ENCODE measurements at regions not wholly inside any gene's neighbourhood (a gene's known extent, or its start where the extent isn't known, plus 50 kb on each side); places are given as distances from the start of the nearest gene placed in this dataset.

DNA sequence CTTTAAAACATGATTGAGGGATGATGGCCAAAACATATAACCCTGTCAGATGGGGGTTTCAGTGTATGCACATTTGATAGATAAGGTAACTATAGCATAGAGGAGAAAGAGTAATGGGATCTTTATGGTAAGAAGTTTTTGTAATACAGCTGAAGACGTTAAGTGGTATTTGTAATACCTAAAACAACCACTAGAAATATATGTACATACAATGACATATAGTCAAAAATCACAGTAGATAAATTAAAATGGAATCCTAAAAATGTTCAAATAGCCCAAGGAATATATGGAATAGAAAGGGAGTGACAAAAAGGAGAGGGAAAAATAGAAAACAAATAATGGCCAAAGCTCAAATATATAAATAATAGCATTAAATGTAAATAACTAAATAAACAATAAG is 371.3 kb upstream of the FSTL5 start:
- Histone ChIP-seq H3K4me3 (no peak overlapping the region), H3K36me3 (no peaks in the 10 kb centered on the region), H3K27ac (no peak overlapping the region), H3K9me3 (no peaks in the 10 kb centered on the region), H3K4me1 (no peaks in the 10 kb centered on the region), H3K27me3 (no peaks in the 10 kb centered on the region)
- no peak for DNase-seq
- intact Hi-C loops (cut with DNase I): no loop called here
- TF ChIP-seq, protein P1, sequence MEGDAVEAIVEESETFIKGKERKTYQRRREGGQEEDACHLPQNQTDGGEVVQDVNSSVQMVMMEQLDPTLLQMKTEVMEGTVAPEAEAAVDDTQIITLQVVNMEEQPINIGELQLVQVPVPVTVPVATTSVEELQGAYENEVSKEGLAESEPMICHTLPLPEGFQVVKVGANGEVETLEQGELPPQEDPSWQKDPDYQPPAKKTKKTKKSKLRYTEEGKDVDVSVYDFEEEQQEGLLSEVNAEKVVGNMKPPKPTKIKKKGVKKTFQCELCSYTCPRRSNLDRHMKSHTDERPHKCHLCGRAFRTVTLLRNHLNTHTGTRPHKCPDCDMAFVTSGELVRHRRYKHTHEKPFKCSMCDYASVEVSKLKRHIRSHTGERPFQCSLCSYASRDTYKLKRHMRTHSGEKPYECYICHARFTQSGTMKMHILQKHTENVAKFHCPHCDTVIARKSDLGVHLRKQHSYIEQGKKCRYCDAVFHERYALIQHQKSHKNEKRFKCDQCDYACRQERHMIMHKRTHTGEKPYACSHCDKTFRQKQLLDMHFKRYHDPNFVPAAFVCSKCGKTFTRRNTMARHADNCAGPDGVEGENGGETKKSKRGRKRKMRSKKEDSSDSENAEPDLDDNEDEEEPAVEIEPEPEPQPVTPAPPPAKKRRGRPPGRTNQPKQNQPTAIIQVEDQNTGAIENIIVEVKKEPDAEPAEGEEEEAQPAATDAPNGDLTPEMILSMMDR (IDR thresholded peaks at IDR 0.05): peak in 3 of 12 donors; percentile 18 to 55 (median 42)
- no peak for TF ChIP-seq POLR2A (IDR thresholded peaks at IDR 0.05)
- 58 to 74% (median 67%) methylated on average over 1 of the region's 1 CpG for WGBS, 4 donors
- ATAC-seq: no peak

GRCh38 chr4:162523171-162523570 is 359.4 kb upstream of the FSTL5 start:
- Histone ChIP-seq H3K4me1 (no peaks in the 10 kb centered on the region), H3K36me3 (no peaks in the 10 kb centered on the region), H3K4me3 (no peak overlapping the region), H3K27me3 (no peaks in the 10 kb centered on the region), H3K27ac (no peak overlapping the region), H3K9me3 (peaks cover 0 to 9% (median 0%) of the 10 kb centered on the region in 12 donors)
- ATAC-seq (no peak), DNase-seq (no peak)
- TF ChIP-seq, protein P1 (IDR thresholded peaks at IDR 0.05): no peak
- TF ChIP-seq POLR2A (IDR thresholded peaks at IDR 0.05): no peak
- intact Hi-C loops (cut with DNase I): no loop called here
- whole genome bisulfite sequencing, 4 donors: 72 to 86% (median 77%) methylated on average over 4 of the region's 4 CpGs

GRCh38 chr4:162522724-162523123 is 358.9 kb upstream of the FSTL5 start:
- ATAC-seq (no peak), DNase-seq (no peak)
- no peaks in the 10 kb centered on the region for H3K4me1 ChIP-seq
- no peaks in the 10 kb centered on the region for H3K36me3 ChIP-seq
- H3K4me3 ChIP-seq: no peak overlapping the region
- no peaks in the 10 kb centered on the region for H3K27me3 ChIP-seq
- H3K9me3 ChIP-seq: peaks cover 0 to 9% (median 0%) of the 10 kb centered on the region in 12 donors
- no peak for TF ChIP-seq POLR2A (IDR thresholded peaks at IDR 0.05)
- TF ChIP-seq, protein P1 (IDR thresholded peaks at IDR 0.05): no peak
- intact Hi-C loops (cut with DNase I): no loop called here
- H3K27ac ChIP-seq: no peak overlapping the region
- 72 to 90% (median 87%) methylated on average over 1 of the region's 1 CpG for WGBS, 4 donors

- Histone ChIP-seq H3K4me1 (no peaks in the 10 kb centered on the region), H3K27me3 (no peaks in the 10 kb centered on the region), H3K9me3 (no peaks in the 10 kb centered on the region), H3K4me3 (no peak overlapping the region), H3K36me3 (no peaks in the 10 kb centered on the region), H3K27ac (no peak overlapping the region)
- intact Hi-C loops (cut with DNase I): no loop called here
- DNase-seq (no peak), ATAC-seq (no peak)
- 57 to 70% (median 64%) methylated on average over 3 of the region's 3 CpGs for WGBS, 4 donors
- TF ChIP-seq, protein P1 (IDR thresholded peaks at IDR 0.05): no peak
- no peak for TF ChIP-seq POLR2A (IDR thresholded peaks at IDR 0.05)
These were observed 347.1 kb upstream of the FSTL5 start for GRCh38 chr4:162510937-162511336.
